ENCODE measurements at regions not wholly inside any gene's neighbourhood (a gene's known extent, or its start where the extent isn't known, plus 50 kb on each side); places are given as distances from the start of the nearest gene placed in this dataset.

- no peak for TF ChIP-seq CTCF (IDR thresholded peaks at IDR 0.05; ENCODE audit: low read depth, low read length, missing input control)
- TF ChIP-seq, protein P1, sequence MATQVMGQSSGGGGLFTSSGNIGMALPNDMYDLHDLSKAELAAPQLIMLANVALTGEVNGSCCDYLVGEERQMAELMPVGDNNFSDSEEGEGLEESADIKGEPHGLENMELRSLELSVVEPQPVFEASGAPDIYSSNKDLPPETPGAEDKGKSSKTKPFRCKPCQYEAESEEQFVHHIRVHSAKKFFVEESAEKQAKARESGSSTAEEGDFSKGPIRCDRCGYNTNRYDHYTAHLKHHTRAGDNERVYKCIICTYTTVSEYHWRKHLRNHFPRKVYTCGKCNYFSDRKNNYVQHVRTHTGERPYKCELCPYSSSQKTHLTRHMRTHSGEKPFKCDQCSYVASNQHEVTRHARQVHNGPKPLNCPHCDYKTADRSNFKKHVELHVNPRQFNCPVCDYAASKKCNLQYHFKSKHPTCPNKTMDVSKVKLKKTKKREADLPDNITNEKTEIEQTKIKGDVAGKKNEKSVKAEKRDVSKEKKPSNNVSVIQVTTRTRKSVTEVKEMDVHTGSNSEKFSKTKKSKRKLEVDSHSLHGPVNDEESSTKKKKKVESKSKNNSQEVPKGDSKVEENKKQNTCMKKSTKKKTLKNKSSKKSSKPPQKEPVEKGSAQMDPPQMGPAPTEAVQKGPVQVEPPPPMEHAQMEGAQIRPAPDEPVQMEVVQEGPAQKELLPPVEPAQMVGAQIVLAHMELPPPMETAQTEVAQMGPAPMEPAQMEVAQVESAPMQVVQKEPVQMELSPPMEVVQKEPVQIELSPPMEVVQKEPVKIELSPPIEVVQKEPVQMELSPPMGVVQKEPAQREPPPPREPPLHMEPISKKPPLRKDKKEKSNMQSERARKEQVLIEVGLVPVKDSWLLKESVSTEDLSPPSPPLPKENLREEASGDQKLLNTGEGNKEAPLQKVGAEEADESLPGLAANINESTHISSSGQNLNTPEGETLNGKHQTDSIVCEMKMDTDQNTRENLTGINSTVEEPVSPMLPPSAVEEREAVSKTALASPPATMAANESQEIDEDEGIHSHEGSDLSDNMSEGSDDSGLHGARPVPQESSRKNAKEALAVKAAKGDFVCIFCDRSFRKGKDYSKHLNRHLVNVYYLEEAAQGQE (IDR thresholded peaks at IDR 0.05): no peak
- TF ChIP-seq TAF1 (conservative IDR thresholded peaks at IDR 0.05): no peak
These were observed 483.1 kb upstream of the ZNF608 start for GRCh38 chr5:125229556-125229955.

Data from liver (tissue), 3 donors.